K562 (cell line): ENCODE measurements at regions not wholly inside any gene's neighbourhood (a gene's known extent, or its start where the extent isn't known, plus 50 kb on each side); places are given as distances from the start of the nearest gene placed in this dataset.

Source experiments
- ATAC-seq: fragments of 200-7000 bp; cut with Tn5 transposase; 3 replicates; pipeline ENCODE4 v1.9.1; 2020; ENCODE audit warnings: moderate library complexity
- BruUV-seq: library from RNA; stranded (reverse); fragments of 400-500 nt; replicated peaks from 2 replicates; lab custom pipeline; 2021; lab: Mats Ljungman, UMichigan
- CTCF ChIA-PET: fragments of 300-600 bp; formaldehyde crosslinking; extraction: SDS; loops from one replicate; lab custom pipeline; 2021; ENCODE audit warnings: low intra/inter-chr PET ratio; lab: Yijun Ruan, JAX
- POLR2A ChIA-PET: fragments of 300-600, 350-650 bp; sonication (Branson Sonifier 250); formaldehyde crosslinking; extraction: SDS; loops from one replicate; lab custom pipeline; 2021; ENCODE audit warnings: antibody characterized with exemption, inconsistent platforms; lab: Yijun Ruan, JAX
- DNase-seq, 4 experiments: peaks; one replicate each; pipeline versions ENCODE4 v3.0.0 to v3.0.0-alpha.2; 2011 to 2018; ENCODE audit warnings: low spot score in 3 of 4, mixed read lengths in 3 of 4; ENCODE audit errors: extremely low read depth in 1 of 4
- FAIRE-seq: peaks from 2 replicates; lab custom pipeline; 2011; peaks lifted over from hg19 to GRCh38; lab: Jason Lieb, UNC
- H2AFZ ChIP-seq: 2 replicates; pipeline ENCODE4 v1.6.0; 2011; ENCODE audit warnings: low read depth, low read length, control low read depth, inconsistent platforms
- H3K27ac ChIP-seq: fragments of 200-600 bp; 3 replicates; pipeline ENCODE4 v1.8.0; 2011; ENCODE audit warnings: low read depth, mild to moderate bottlenecking, control low read depth, inconsistent platforms, low read length, moderate library complexity, mixed read lengths; ENCODE audit errors: extremely low read depth
- H3K27me3 ChIP-seq, 2 experiments: fragments of 300-600 bp in 1 of 2; 2 replicates in 1 of 2; 3 replicates in 1 of 2; pipeline versions ENCODE4 v1.6.0 to v1.8.0; 2011; ENCODE audit warnings: inconsistent platforms in 2 of 2, low read length in 2 of 2, mild to moderate bottlenecking in 1 of 2, mixed read lengths in 1 of 2, moderate library complexity in 1 of 2; ENCODE audit not compliant: control insufficient read depth in 2 of 2, insufficient read depth in 2 of 2
- H3K36me3 ChIP-seq: fragments of 300-600 bp; 3 replicates; pipeline ENCODE4 v1.8.0; 2011; ENCODE audit warnings: mild to moderate bottlenecking, low read length, inconsistent platforms; ENCODE audit not compliant: control insufficient read depth, insufficient read depth
- H3K4me1 ChIP-seq, 2 experiments: fragments of 200-600 bp in 1 of 2; replicated peaks in 1 of 2; 2 replicates in 1 of 2; 3 replicates in 1 of 2; pipeline versions ENCODE4 v1.5.1 to v1.8.0; 2011; ENCODE audit warnings: inconsistent platforms in 2 of 2, low read length in 2 of 2, mild to moderate bottlenecking in 1 of 2, mixed read lengths in 1 of 2, moderate library complexity in 1 of 2; ENCODE audit not compliant: control insufficient read depth in 2 of 2, insufficient read depth in 2 of 2
- H3K4me2 ChIP-seq: 2 replicates; pipeline ENCODE4 v1.6.1; 2011; ENCODE audit warnings: low read length, control low read depth, inconsistent platforms, mixed read lengths; ENCODE audit not compliant: insufficient read depth
- H3K4me3 ChIP-seq: fragments of 200-600 bp; sonication (generic), shearing (Covaris generic); 2 replicates; pipeline ENCODE4 v1.5.1; 2016; ENCODE audit warnings: control low read depth, inconsistent platforms
- H3K79me2 ChIP-seq: fragments of 200-600 bp; 3 replicates; pipeline ENCODE4 v1.8.0; 2011; ENCODE audit warnings: low read length, inconsistent platforms; ENCODE audit not compliant: control insufficient read depth, insufficient read depth
- H3K9ac ChIP-seq, 2 experiments: 2 replicates each; pipeline versions ENCODE4 v1.6.0 to v1.6.1; 2011; ENCODE audit warnings: low read depth in 2 of 2, low read length in 2 of 2, control low read depth in 1 of 2, inconsistent platforms in 1 of 2, mild to moderate bottlenecking in 1 of 2, mixed read lengths in 1 of 2; ENCODE audit not compliant: insufficient read depth in 1 of 2
- H3K9me1 ChIP-seq: one replicate; pipeline ENCODE4 v1.6.0; 2011; ENCODE audit warnings: inconsistent platforms, mild to moderate bottlenecking, low read length, moderate library complexity; ENCODE audit not compliant: control insufficient read depth, insufficient read depth
- H3K9me3 ChIP-seq: replicated peaks from 2 replicates; pipeline ENCODE4 v1.5.1; 2011; ENCODE audit warnings: low read depth, low read length, inconsistent platforms; ENCODE audit not compliant: control insufficient read depth, insufficient read depth
- H4K20me1 ChIP-seq: replicated peaks from 2 replicates; pipeline ENCODE4 v1.6.1; 2011; ENCODE audit warnings: low read length, inconsistent platforms, mixed read lengths; ENCODE audit not compliant: control insufficient read depth, insufficient read depth
- MED1 ChIP-seq: sonication (generic); formaldehyde crosslinking; IDR thresholded peaks from 2 replicates; pipeline ENCODE4 v1.8.1; 2023; ENCODE audit warnings: missing genetic modification reagents, borderline replicate concordance
- PURB ChIP-seq: sonication (generic); formaldehyde crosslinking; IDR thresholded peaks from 2 replicates; pipeline ENCODE4 v1.9.0; 2021; ENCODE audit warnings: low read depth, mild to moderate bottlenecking, missing genetic modification reagents
- TAF1 ChIP-seq: IDR thresholded peaks from 2 replicates; pipeline ENCODE4 v1.6.1; 2011; ENCODE audit warnings: mild to moderate bottlenecking, low read length, moderate library complexity; ENCODE audit not compliant: insufficient read depth, control insufficient read depth, severe bottlenecking; ENCODE audit errors: extremely low read depth
- TRIM28 ChIP-seq: fragments of 450-650 bp; IDR thresholded peaks from 2 replicates; pipeline ENCODE4 v1.6.1; 2017
- ZBTB17 ChIP-seq: fragments of 450-650 bp; formaldehyde crosslinking; IDR thresholded peaks from 2 replicates; pipeline ENCODE4 v1.4.0; 2020; ENCODE audit warnings: mild to moderate bottlenecking
- ZNF197 ChIP-seq: fragments of 200-800 bp; sonication (Bioruptor generic); IDR thresholded peaks from 2 replicates; pipeline ENCODE4 v1.6.1; 2016; ENCODE audit warnings: low read depth, missing genetic modification characterization, missing compliant biosample characterization
- ZNF696 ChIP-seq: fragments of 250-450 bp; sonication (Bioruptor Pico); conservative IDR thresholded peaks from 2 replicates; pipeline ENCODE4 v1.4.0; 2020; ENCODE audit warnings: mild to moderate bottlenecking, moderate library complexity
- WGBS: fragments of 100-300 bp; shearing (Covaris generic); methylation state at CpG from one replicate; pipeline ENCODE4 v1.1.6; 2016; ENCODE audit warnings: low coverage, mixed read lengths; ENCODE audit not compliant: insufficient coverage; ENCODE audit errors: missing lambda C conversion rate; 5-methylcytosine and 5-hydroxymethylcytosine counted together
- in situ Hi-C: fragments of 300-500 bp; cut with MboI; formaldehyde crosslinking; loops from 4 replicates; pipeline ENCODE4 v1.15.0; 2018; ENCODE audit warnings: inconsistent platforms, mixed read lengths
- intact Hi-C: fragments of 100-400 bp; cut with micrococcal nuclease; formaldehyde crosslinking; loops from 2 replicates; pipeline ENCODE4 v1.14.2; 2022
- TF ChIP-seq, protein P1 (sequence below), 2 experiments: fragments of 150-350 bp in 1 of 2; IDR thresholded peaks; 2 replicates each; pipeline ENCODE4 v1.6.1; 2012 to 2016; ENCODE audit warnings: low read depth in 2 of 2, low read length in 2 of 2, mild to moderate bottlenecking in 1 of 2, moderate library complexity in 1 of 2

DNA sequence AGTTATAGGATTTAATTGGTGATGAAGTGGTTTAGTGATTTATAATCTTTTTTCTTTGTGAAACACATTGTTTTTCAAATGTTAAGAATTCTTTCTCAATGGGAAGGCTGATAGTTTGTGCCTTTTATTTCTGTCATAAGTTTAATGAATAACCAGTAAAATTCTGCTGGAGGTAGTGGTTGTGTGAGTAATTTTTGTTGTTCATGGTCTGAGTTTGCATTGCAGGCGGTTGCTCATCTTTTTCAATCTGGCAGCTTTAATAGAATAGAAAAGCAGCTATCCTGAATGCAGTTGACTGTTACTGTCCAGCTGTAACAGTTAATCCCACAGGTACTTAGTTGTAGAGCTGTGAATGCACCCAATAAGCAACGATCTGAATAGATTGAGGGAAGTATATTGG lies 215.6 kb upstream of the AFF2 start (continued):
- TF ChIP-seq, protein P1, sequence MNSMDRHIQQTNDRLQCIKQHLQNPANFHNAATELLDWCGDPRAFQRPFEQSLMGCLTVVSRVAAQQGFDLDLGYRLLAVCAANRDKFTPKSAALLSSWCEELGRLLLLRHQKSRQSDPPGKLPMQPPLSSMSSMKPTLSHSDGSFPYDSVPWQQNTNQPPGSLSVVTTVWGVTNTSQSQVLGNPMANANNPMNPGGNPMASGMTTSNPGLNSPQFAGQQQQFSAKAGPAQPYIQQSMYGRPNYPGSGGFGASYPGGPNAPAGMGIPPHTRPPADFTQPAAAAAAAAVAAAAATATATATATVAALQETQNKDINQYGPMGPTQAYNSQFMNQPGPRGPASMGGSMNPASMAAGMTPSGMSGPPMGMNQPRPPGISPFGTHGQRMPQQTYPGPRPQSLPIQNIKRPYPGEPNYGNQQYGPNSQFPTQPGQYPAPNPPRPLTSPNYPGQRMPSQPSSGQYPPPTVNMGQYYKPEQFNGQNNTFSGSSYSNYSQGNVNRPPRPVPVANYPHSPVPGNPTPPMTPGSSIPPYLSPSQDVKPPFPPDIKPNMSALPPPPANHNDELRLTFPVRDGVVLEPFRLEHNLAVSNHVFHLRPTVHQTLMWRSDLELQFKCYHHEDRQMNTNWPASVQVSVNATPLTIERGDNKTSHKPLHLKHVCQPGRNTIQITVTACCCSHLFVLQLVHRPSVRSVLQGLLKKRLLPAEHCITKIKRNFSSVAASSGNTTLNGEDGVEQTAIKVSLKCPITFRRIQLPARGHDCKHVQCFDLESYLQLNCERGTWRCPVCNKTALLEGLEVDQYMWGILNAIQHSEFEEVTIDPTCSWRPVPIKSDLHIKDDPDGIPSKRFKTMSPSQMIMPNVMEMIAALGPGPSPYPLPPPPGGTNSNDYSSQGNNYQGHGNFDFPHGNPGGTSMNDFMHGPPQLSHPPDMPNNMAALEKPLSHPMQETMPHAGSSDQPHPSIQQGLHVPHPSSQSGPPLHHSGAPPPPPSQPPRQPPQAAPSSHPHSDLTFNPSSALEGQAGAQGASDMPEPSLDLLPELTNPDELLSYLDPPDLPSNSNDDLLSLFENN (IDR thresholded peaks at IDR 0.05; ENCODE audit: low read depth in 2 of 2, low read length in 2 of 2): no peak
- TF ChIP-seq TAF1: no peak
- no peak for TF ChIP-seq ZNF197 (CRISPR knock-in tag)

DNA sequence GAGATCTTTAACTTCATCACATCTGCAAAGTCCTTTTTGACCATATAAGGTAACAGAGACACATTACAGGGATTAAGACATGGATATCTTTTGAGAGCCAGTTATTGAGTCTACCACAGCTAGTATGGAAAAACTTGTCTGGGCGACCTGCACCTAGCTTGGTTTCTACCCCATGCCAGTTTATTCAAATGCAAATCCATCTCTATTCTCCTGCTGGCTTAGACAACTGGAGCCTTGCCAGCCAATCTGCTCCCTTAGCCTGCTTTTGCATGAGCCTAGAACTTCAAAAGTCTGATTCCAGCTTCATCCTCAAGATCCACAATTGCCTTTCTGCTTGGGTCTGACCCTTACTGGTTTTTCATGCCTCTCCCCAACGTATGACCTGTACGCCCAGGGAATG lies 212.0 kb upstream of the AFF2 start:
- 5% methylated on average over 3 of the region's 3 CpGs for WGBS
- no peaks in the 10 kb centered on the region for H3K27me3 ChIP-seq
- no peak for TF ChIP-seq MED1 (CRISPR knock-in tag)
- no peak for TF ChIP-seq ZBTB17 (CRISPR knock-in tag)
- TF ChIP-seq TRIM28: no peak
- TF ChIP-seq PURB (CRISPR knock-in tag): no peak
- TF ChIP-seq ZNF696: no peak
- TF ChIP-seq, all 486 proteins: peak for 0
- no peaks in the 10 kb centered on the region for H3K9me1 ChIP-seq
- H3K9ac ChIP-seq: no peak overlapping the region
- no peaks in the 10 kb centered on the region for H3K9me3 ChIP-seq
- H3K27ac ChIP-seq: no peak overlapping the region
- no peak for ATAC-seq
- ChIA-PET POLR2A (no interaction called here), CTCF (interaction anchor here (0.6 kb wide), 1 partner anchor 18 kb away, joined by 3 read pairs; no protein-coding TSS in a partner anchor)
- intact Hi-C loops: no loop called here
- no peak overlapping the region for H3K4me3 ChIP-seq
- FAIRE-seq: no peak
- H3K4me1 ChIP-seq: no peaks in the 10 kb centered on the region
- DNase-seq: no peak
- H2AFZ ChIP-seq: no peak overlapping the region
- H3K36me3 ChIP-seq: no peaks in the 10 kb centered on the region
- no TSS peak for BruUV-seq
- no peaks in the 10 kb centered on the region for H3K79me2 ChIP-seq
- no peaks in the 10 kb centered on the region for H4K20me1 ChIP-seq
- in situ Hi-C loops: no loop called here
- H3K4me2 ChIP-seq: no peak overlapping the region
